ENCODE measurements at regions not wholly inside any gene's neighbourhood (a gene's known extent, or its start where the extent isn't known, plus 50 kb on each side); places are given as distances from the start of the nearest gene placed in this dataset.

GRCh38 chr5:148913985-148914431, 87.6 kb downstream of the ADRB2 start:
- no peak for DNase-seq

GRCh38 chr5:148915224-148915817, 88.9 kb downstream of the ADRB2 start:
- DNase-seq: no peak

- no peak for DNase-seq
Observed at GRCh38 chr5:148920646-148921288, 94.4 kb downstream of the ADRB2 start.

- no peak for DNase-seq
Observed at GRCh38 chr5:148921350-148921749, 94.9 kb downstream of the ADRB2 start.

GRCh38 chr5:148922606-148923005, 96.2 kb downstream of the ADRB2 start:
- DNase-seq: no peak

- DNase-seq: no peak
Observed at GRCh38 chr5:148923023-148923422, 96.6 kb downstream of the ADRB2 start.

DNA sequence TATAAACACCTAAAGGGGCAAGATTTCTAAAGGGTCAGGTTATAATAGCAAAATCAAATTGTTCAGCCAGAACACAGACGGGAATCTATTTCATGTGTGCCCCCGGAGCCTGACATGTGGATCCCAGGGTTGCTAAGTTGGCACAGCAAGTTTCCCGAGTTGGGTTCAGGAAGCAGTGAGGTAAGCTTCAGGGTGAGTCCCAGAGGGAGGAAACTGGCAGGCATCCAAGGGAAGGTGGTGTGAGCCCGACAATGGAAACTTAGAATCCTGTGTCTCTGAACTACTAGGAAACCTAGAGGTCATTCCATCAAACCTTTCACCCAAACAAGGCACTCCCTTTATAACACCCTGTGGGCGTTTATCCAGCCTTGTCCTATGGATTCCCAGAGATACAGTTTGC, 98.4 kb downstream of the ADRB2 start:
- no peak for DNase-seq

- no peak for DNase-seq
Observed at GRCh38 chr5:148926207-148926606, 99.8 kb downstream of the ADRB2 start.

- no peak for DNase-seq
Observed at GRCh38 chr5:148927307-148927946, 101.0 kb downstream of the ADRB2 start.

GRCh38 chr5:148928141-148928540, 101.7 kb downstream of the ADRB2 start:
- no peak for DNase-seq

- no peak for DNase-seq
Observed at GRCh38 chr5:148931453-148932057, 105.1 kb downstream of the ADRB2 start.

DNA sequence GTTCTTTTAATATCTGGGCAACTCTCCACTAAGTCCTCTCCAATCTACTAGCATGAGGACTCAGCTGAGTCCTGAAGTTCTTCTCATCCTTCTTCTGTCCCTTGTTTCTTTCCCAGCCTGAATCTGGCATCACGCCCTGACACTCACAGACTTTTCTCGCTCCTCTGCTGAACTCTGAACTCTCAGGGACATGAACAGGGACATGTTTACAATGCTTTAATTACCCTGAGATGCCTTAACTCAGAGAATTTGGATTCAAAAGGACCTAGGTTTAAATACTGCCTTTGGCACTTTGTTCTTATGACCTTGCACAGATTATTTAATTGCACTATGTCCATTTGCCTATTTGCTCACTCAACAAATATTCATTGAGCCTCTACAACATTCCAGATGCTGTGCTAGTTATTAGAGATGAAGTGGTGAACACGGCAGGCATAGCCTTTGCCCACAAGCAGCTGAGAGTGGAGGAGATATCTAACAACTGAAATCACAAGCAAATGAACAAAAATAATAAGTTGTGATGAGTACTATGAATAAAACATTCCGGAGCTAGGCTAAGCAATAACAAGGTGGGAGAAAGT, 106.0 kb downstream of the ADRB2 start:
- DNase-seq: no peak

DNA sequence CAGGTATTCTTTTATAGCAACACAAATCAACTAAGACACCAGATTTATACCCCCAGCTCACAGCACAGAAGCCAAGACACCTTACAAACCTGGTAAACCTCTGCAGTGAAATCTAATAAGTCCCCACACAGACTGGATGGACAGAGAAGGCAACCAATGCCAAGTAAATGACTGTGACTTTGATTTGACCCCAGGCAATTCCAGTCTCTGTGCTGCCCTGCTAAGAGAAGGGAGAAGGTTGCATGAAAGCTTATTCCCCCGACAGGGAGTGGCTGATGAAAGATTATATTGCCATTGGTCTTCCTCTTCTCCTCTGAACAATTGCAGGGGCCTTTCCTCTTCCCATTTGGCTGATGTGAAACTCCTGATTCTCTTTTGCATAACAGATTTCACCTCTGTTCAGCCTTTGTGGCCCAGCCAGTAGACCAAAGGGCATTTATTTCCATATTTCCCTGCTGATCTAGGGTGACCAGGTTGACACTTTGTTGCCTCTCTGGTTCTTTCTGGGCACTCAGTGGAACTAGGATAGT, 107.6 kb downstream of the ADRB2 start:
- no peak for DNase-seq

GRCh38 chr5:148934895-148935400, 108.5 kb downstream of the ADRB2 start:
- no peak for DNase-seq

DNA sequence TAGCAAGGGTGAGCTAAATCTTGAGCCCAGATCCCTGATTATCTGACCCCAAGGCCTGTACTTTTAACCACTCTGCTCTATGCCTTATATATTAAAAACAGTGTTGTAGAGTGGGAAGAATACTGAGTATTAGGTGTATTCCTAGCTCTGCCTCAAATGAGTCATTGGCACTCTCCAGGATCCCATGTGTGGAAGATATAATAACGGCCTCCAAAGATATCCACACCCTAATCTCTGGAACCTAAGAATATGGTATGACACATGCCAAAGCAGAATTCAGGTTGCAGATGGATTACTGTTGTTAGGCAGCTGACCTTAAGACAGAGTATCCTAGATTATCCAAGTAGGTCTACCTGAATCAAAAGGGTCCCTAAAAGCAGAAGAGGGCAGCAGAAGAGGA, 110.8 kb downstream of the ADRB2 start:
- DNase-seq: no peak

- DNase-seq: no peak
Observed at GRCh38 chr5:148937830-148938521, 111.6 kb downstream of the ADRB2 start.

DNA sequence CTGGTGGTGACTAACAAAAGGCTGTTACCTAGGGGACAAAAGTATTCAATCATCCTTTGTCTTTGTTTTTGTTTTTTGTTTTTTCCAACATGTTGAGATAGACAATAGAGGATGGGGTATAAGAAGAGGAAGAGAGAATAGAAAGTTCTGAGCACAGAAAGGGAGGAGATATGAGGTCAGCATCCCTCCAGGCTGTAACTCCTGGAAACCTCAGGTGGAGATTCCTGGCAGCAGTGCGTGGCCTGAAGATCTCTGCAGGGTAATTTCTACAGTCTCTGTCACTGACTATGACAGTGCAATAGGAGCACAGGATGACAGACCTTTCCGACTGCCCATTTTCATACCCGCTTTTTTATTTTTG, 112.1 kb downstream of the ADRB2 start:
- DNase-seq: no peak

- no peak for DNase-seq
Observed at GRCh38 chr5:148939676-148940075, 113.3 kb downstream of the ADRB2 start.

GRCh38 chr5:148941810-148942209, 115.4 kb downstream of the ADRB2 start:
- no peak for DNase-seq

GRCh38 chr5:148949841-148950470, 112.9 kb downstream of the SH3TC2 start:
- no peak for DNase-seq

DNA sequence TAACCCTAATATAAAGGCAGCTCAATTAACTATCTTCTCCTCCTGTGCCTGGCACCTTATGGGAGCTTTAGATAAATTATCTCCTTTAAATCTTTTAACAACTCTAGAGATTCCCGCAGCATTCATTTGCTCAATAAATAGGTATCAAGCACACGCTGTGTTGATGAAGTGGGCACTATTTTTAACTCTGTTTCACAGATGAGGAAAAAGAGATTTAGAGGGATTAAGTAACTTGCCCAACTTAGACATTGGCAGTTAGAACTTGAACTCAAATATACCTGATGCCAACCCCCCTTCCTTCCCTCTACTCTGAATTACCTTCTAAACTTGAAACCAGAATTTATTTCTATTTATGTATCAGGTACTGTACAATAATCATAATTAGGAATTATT, 112.4 kb downstream of the SH3TC2 start:
- no peak for DNase-seq

- DNase-seq: no peak
Observed at GRCh38 chr5:148950892-148951291, 112.0 kb downstream of the SH3TC2 start.

Measured in 8988T (cell line).